HG03159 (cell line): ENCODE measurements at regions not wholly inside any gene's neighbourhood (a gene's known extent, or its start where the extent isn't known, plus 50 kb on each side); places are given as distances from the start of the nearest gene placed in this dataset.

Source experiments
- ATAC-seq: cut with Tn5 transposase; IDR thresholded peaks from one replicate; pipeline ENCODE4 v1.9.1; 2021; ENCODE audit warnings: mild to moderate bottlenecking, moderate library complexity; ENCODE audit not compliant: unreplicated experiment

DNA sequence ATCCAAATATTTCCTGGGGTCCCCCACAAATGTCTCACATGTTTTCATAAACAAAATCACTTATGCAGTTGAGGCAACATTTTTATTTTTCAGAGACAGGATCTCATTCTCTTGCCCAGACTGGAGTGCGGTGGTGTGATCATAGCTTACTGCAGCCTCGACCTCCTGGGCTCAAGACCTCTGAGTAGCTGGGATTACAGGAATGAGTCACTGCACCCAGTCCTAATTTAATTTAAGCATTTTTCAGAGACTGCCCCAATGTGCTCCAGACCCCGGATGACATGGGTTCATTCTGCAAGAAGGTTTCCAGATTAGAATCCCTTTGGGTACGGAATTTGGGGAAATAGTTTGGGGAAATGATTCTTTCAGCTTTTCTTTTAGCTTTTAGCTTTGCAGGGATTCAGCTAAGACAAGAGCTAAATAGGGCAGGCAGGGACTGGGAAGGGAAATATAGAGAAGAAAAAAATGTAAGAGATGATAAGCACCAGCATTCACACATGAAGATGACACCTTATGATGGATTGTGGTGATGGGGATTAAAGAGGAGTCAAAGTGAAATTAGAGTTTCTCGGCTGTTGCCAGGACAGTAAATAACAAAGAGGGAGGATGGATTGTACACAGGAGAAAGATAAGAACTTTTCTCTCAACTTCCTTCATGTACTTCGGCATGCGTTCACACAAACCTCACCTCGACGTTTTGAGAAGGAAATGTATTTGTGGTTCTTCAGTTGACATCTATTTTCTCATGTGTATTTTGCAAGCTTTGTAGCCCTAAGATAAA lies 169.4 kb upstream of the TAB2 start:
- no peak for ATAC-seq

DNA sequence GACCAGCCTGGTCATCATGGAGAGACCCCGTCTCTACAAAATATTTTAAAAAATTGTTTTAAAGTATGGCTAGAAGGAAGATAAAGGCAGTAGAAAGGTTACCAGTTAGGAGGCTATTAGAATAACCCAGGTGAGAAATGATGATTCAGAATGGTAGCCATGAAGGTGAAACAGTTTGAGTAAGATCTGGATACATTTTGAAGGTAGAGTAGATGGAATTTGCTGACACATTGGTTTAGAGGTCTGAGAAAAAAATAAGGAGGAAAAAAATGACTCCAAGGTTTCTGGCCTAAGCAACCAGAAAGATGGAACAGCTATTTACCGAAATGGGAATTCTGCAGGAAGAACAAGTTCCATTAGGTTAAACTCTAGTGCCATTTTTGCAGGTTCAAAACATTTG lies 167.9 kb upstream of the TAB2 start:
- ATAC-seq = no peak

DNA sequence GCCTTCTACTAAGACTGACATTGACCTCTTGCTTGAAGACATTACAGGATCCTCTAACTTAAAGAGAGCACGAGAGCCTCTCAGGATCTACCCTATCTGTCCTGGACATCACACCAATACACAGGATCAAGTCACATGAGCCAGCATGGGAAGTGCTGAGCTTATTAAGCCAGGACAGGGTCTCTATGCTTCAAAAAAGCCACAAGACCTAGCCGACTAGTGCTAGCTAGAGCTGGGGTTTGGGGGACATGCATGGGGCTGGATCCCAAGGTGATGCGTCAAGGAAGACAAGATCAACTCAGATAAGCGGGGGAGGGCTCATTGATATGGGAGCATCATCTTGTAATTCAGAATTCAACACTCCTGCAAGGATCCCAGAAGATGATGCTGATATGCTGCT lies 167.2 kb upstream of the TAB2 start:
- no peak for ATAC-seq

DNA sequence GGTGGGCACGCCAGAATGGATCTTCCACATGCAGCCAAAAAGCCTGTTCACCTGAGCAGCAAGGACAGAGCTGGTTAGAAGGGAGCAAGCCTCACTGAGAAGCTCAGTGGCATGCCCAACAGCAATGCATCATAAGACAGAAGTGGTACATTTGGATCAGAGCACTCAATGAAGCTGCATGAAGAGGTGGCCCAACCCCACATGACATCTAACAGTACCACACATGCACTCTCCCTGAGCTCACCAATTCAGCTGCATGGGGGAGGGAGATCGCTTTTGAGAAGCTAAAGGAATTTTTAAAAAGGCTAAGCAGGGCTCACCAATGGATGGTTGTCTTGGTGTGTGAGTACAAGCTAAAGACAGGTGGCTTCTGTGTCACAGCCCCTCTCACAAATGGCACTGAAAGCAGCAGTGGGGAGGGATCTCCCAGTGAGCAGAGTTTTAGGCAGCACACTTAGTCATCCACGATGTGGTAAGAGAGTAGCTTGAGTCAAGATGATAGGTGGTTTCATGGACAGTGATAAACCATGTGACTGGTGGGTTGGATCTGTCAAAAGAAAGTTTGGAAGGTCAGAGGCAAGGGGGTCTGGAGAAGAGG lies 166.6 kb upstream of the TAB2 start:
- no peak for ATAC-seq

DNA sequence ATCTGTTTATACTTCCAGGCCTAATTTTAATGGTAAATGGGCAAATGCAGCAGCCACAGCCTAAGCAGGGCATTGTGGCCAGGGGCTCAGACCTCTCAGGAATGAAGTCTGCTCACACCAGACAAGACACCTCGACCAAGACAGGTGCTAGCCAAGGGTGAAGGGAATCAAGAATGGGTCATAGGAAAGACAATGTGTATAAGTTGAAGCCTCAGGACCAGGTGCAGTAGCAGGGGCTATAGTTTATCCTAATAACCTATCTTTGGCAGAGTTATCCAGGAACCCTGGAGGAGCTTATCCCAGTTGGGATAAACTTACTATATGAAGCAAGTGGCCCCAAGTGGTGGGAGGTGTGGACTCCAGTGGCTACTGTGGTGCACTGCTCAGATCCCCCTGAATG lies 165.0 kb upstream of the TAB2 start:
- ATAC-seq = no peak

DNA sequence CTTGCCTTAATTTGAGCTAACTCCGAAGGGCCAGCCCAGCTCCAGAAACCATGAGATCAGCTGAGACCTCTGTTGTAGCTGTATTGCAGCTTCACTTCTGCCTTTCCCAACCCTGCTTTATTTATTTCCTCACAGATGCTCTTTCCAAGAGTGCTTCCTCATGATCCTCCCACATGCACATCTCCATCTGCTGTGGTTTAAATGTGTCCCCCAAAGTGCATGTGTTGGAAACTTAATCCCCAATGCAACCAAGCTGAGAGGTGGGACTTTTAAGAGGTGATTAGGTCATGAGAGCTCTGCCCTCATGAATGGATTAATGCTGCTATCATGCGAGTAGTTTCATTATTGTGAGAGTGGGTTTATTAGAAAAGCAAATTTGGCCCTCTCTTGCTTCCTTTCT lies 164.4 kb upstream of the TAB2 start:
- ATAC-seq = no peak

DNA sequence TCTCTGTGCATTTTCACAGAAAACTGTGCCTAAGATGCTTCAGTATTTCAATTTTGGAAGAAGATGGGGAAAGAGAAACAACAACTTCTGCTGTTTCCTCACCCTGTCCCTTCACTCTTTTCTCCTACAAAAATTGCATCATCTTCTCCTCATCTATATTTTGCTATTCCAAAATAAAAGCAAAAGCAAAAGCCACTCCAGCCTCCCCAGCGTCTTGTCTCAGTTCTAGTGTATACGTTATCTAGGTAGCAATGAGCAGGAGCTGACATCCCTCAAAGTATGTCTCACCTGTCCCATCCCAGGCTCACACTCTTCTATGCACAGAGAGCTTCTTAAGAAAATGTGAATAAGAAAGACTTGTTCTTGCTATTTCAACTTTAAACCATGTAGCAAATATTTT lies 163.8 kb upstream of the TAB2 start:
- ATAC-seq = no peak

DNA sequence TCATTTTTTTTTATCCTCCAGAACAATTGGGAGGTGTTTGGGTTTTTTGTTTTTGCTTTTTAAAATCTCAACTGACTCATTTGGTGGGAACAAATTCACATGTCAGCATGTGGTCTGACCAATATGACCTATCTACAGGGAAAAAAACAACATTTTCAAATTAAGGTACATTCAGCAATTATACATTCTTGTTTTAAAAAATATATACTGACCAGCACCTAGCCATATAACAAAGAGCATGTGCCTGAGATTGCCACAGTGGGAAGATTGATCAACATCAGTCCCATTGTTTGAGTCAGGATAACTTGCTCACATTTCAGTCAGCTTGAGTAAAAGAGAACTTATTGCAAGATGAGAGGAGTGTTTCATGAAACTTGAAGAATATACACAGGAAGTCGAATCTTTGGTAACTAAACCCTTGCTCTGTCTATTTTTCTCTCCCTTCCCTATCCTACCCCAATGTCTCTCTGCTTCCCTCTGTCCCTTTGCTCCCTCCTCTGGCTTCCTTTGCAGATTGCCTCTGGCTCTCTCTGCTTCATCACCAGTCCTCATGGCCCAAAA lies 163.2 kb upstream of the TAB2 start:
- no peak for ATAC-seq

DNA sequence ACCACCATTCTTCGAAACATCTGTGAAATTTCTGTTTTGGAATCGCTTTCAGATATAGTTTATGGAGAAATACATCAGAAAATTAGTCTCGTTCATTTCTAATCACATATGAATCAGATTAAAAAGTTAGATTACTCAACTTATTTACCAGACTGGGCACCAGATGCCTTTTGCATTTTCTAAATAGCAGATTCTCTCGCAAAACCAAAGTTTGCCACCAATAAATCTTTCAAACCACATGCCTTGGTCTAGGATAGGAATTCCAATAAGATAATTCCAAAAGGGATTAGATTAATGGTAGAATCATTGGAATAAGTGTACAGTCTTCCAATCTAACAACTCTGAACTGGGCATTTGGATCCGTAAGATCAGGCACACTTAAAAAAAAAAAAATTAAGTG lies 160.4 kb upstream of the TAB2 start:
- no peak for ATAC-seq

DNA sequence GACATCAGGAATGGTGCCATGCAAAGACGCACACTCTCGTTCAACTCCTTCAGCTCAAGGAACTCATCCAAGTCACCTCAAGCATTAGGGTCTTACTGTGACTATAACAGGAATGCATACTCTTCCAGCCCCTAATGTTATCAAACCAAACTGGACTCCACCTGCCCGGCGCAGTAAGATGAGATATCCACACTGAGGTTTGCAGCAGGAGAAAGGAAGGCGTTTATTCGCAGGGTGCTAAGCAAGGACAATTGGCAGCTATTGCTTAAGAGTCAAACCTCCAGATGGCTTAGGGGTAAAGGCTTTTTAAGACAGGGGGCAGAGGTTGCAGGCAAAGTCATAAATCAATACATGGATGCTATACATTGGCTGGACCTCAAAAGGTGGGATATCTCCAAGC lies 159.4 kb upstream of the TAB2 start:
- ATAC-seq = no peak

DNA sequence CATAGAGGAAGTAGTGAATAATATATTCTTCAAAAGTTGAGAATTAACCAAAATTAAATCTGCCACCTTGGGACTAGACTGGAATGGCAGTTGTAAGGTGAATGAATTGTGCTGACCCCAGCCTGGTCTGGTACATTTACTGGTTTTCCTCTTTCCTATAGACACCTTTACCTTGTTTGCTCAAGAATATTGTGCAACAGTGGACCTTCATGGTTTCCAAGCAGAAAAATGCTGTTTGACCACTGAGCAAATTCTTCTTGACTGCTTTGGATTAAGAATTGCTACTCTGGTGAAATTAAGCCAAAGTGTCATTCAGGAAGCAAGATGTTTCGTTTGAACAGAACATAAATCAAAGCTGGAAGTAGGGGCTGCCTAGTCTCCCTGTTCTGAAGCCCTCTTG lies 156.6 kb upstream of the TAB2 start:
- no peak for ATAC-seq

DNA sequence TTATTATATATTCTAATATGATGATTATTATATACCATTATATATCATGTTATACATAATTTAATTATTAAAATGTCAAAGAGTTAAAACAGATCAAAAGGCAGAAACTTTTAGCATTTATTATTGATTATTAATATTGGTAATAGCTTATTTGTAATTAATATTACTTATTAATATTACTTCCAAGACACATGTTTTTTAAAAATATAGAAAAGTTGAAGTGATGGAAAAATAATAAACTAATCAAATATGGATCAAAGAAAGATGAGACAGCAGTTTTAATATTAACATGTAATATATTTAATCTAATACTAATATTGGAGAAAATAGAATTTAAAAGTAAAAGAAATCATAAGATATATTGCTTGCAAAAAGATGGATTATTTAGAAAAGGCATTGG lies 154.6 kb upstream of the TAB2 start:
- no peak for ATAC-seq

DNA sequence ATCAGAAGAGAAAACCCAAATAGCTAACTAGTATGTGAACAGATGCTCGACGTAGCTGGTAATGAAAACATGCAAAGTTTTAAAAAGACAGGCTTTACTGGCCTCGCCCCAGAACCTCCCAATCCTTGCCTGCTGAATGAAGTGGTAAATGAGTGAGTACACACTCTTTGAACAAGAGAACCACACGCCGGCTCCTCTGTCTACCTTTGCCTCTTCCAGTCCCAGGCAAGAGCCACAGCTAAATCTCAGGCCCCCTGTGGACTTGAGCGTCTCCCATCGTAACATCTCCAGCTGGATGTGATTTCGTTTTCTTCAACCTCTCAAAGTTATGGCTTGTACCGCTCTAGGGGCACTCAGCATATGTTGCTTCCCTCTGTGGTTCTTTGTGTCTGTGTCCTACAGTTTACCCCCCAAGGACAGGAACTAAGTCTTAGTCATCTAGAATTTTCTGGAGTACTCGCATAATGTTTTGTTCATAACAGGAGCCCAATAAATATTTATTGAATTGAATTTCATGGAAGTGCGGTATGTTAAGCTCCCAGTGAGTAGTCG lies 153.2 kb upstream of the TAB2 start:
- ATAC-seq = no peak

DNA sequence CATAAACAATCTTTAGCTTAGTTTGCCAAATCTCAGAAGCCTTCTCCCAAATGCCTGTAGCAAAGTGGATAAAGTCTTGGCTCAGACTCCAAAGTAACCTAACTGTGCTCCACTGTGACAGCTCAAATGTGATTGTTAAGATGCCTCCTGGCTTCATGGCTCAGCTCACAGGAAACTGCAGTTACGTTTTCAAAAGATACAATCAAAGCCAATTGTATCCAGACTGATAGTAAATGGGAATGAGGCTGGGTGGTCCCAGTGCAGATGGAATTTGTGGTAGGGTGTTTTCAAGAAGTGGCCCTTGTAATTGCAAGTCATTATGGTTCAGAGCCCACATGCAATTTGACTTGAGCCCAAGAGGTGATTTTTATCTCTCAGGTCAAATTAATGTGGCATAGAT lies 151.2 kb upstream of the TAB2 start:
- ATAC-seq = no peak

DNA sequence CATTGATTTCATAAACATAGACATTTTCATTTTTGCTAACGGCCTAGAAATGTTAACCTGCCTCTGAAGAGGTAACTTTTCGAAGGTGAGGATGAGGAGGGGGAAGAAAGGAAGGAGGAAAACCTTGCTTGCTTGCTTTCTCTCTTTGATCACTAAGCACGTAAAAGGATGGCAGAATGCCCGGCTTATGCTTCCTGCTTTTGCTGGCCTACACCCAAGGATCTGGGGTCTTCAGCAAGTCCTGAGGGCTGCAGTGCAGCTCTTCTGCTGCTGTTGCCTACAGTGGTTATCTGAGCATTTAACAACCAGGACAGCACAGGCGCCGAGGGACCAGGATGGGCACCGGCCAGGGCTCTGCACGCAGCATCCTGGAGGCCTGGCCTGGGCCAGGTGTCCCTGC lies 150.8 kb upstream of the TAB2 start:
- no peak for ATAC-seq

DNA sequence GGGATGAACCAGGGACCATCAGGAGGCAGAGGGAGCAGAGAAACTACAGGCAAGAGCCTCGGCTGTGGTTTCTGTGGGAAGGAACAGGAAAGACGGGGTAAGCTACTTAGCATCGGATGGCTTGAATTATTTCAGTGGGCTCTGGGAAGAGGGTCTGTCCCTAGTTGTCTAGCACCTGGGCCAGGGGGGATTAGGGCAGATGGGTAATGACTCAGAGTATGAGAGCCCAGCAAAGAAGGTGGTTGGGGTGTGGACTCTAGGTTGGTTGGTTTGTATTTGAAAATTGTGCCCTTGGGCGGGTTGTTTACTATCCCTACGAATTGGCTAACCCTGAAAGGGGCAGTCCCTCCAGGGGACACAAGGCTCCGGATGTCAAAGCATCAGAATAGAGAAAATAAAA lies 148.5 kb upstream of the TAB2 start:
- no peak for ATAC-seq

DNA sequence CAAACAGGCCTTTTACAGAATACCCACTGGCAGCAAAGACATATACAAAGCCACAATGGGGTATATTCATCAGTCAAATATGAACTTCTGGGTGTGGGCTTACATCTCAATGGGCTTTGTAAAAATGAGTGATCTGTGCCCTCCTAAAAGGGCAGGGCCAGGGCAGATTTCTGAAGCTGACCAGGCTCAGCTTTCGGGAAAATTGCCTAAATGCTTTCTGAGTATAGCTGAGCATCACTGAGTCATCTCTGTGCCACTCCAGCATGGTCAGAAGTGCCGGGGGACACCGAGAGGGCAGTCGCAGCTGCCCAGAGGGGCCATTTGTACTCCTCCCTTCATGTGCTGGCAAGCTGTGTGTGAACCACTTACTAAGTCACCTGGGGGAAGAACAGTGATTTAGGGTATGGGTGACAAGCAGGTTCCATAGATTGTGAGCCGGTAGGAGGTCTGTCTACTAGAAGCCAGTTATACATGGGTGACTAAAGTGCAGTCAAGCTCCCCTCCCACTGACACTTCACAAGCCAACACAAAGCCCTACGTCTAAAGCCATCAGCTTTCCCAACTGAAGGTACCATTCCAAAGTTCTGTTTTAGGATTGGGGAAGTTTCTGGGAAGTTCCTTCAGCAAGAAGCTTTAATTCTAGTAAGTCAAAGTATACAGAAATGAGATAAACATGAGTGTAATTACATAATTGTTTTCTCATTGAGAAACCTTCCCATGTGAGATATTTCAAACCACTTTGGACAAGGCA lies 147.6 kb upstream of the TAB2 start:
- ATAC-seq = no peak

DNA sequence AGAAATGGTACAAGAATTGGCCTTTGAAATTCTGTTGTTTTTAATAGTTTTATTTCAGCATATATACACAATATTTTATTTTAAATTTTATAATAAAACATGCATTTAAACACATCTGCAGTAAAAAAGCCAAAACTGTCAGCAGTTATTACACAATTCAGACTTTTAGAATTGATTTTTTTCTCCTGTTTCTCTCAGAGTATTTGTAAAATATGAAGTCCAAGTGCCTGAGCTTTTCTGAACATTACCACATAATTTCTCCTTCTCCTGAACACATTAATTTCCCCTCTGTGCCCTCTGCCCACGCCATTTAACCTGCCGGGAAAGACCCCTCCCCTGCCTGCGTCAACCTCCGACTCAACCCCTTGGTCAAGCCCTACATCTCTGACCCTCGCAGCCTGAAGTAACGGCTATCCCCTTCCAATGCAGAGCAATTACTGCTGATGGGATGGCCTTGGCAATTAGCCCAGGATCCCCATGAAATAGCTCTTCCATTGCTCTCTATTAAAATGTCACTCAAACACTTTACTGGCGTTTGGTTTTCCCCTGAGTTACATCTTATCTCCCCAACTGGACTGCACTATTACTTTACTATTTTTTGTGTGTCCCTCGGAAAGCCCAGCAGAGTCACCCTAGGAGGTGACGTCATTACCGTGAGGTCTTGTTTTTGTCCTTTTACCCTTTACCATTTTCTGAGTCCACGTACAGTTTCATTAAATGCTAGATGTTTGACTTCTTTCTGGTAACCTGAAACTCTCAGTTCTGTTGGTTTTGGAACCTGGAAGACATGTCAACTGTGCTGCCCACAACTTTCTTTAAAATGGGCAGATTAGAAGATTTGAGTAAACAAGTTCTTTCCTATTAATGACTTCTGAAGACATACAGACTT lies 146.7 kb upstream of the TAB2 start:
- no peak for ATAC-seq

DNA sequence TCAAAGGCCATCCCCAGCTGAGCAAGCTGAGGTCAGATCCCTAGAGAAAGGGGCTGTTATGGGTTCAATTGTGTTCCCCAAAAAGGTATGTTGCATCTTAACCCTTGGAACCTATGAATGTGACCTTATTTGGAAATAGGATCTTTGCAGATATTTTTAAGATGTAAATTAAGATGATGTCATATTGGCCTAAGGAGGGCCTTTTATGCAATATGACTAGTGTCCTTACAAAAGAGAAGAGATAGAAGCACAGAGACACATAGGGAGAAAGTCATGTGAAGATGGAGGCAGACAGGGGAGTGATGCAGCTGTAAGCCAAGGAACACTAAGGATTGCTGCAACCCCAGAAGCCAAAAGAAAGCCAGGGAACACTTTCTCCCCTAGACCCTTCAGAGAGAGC lies 144.3 kb upstream of the TAB2 start:
- ATAC-seq = no peak

DNA sequence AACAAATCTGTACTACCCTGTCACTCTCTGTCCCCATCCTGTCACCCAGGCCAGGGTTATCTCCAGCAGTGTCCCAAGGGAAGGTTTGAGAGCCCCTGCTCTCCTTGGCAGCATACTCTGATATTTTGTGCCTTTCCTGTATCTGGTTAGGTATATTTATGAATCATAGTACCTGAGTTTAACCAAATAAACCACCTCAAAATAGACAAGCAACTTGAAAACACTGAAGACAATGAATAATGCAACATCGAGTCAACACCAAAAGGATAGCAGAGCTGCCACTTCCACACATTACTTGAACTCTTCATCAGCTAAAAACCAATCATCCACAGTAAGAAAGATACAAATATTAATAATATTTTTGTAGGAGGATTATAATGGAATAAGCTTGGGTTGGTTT lies 142.6 kb upstream of the TAB2 start:
- ATAC-seq = no peak
